K562 (cell line): ENCODE measurements at regions not wholly inside any gene's neighbourhood (a gene's known extent, or its start where the extent isn't known, plus 50 kb on each side); places are given as distances from the start of the nearest gene placed in this dataset.

Experiments
- ATAC-seq: fragments of 200-7000 bp; cut with Tn5 transposase; 3 replicates; pipeline ENCODE4 v1.9.1; 2020; ENCODE audit warnings: moderate library complexity
- BruUV-seq: library from RNA; stranded (reverse); fragments of 400-500 nt; replicated peaks from 2 replicates; lab custom pipeline; 2021; lab: Mats Ljungman, UMichigan
- CTCF ChIA-PET: fragments of 300-600 bp; formaldehyde crosslinking; extraction: SDS; loops from one replicate; lab custom pipeline; 2021; ENCODE audit warnings: low intra/inter-chr PET ratio; lab: Yijun Ruan, JAX
- POLR2A ChIA-PET: fragments of 300-600, 350-650 bp; sonication (Branson Sonifier 250); formaldehyde crosslinking; extraction: SDS; loops from one replicate; lab custom pipeline; 2021; ENCODE audit warnings: antibody characterized with exemption, inconsistent platforms; lab: Yijun Ruan, JAX
- DNase-seq, 4 experiments: peaks; one replicate each; pipeline versions ENCODE4 v3.0.0 to v3.0.0-alpha.2; 2011 to 2018; ENCODE audit warnings: low spot score in 3 of 4, mixed read lengths in 3 of 4; ENCODE audit errors: extremely low read depth in 1 of 4
- FAIRE-seq: peaks from 2 replicates; lab custom pipeline; 2011; peaks lifted over from hg19 to GRCh38; lab: Jason Lieb, UNC
- H2AFZ ChIP-seq: 2 replicates; pipeline ENCODE4 v1.6.0; 2011; ENCODE audit warnings: low read depth, low read length, control low read depth, inconsistent platforms
- H3K27ac ChIP-seq: fragments of 200-600 bp; 3 replicates; pipeline ENCODE4 v1.8.0; 2011; ENCODE audit warnings: low read depth, mild to moderate bottlenecking, control low read depth, inconsistent platforms, low read length, moderate library complexity, mixed read lengths; ENCODE audit errors: extremely low read depth
- H3K27me3 ChIP-seq, 2 experiments: fragments of 300-600 bp in 1 of 2; 2 replicates in 1 of 2; 3 replicates in 1 of 2; pipeline versions ENCODE4 v1.6.0 to v1.8.0; 2011; ENCODE audit warnings: inconsistent platforms in 2 of 2, low read length in 2 of 2, mild to moderate bottlenecking in 1 of 2, mixed read lengths in 1 of 2, moderate library complexity in 1 of 2; ENCODE audit not compliant: control insufficient read depth in 2 of 2, insufficient read depth in 2 of 2
- H3K36me3 ChIP-seq: fragments of 300-600 bp; 3 replicates; pipeline ENCODE4 v1.8.0; 2011; ENCODE audit warnings: mild to moderate bottlenecking, low read length, inconsistent platforms; ENCODE audit not compliant: control insufficient read depth, insufficient read depth
- H3K4me1 ChIP-seq, 2 experiments: fragments of 200-600 bp in 1 of 2; replicated peaks in 1 of 2; 2 replicates in 1 of 2; 3 replicates in 1 of 2; pipeline versions ENCODE4 v1.5.1 to v1.8.0; 2011; ENCODE audit warnings: inconsistent platforms in 2 of 2, low read length in 2 of 2, mild to moderate bottlenecking in 1 of 2, mixed read lengths in 1 of 2, moderate library complexity in 1 of 2; ENCODE audit not compliant: control insufficient read depth in 2 of 2, insufficient read depth in 2 of 2
- H3K4me2 ChIP-seq: 2 replicates; pipeline ENCODE4 v1.6.1; 2011; ENCODE audit warnings: low read length, control low read depth, inconsistent platforms, mixed read lengths; ENCODE audit not compliant: insufficient read depth
- H3K4me3 ChIP-seq: fragments of 200-600 bp; sonication (generic), shearing (Covaris generic); 2 replicates; pipeline ENCODE4 v1.5.1; 2016; ENCODE audit warnings: control low read depth, inconsistent platforms
- H3K79me2 ChIP-seq: fragments of 200-600 bp; 3 replicates; pipeline ENCODE4 v1.8.0; 2011; ENCODE audit warnings: low read length, inconsistent platforms; ENCODE audit not compliant: control insufficient read depth, insufficient read depth
- H3K9ac ChIP-seq, 2 experiments: 2 replicates each; pipeline versions ENCODE4 v1.6.0 to v1.6.1; 2011; ENCODE audit warnings: low read depth in 2 of 2, low read length in 2 of 2, control low read depth in 1 of 2, inconsistent platforms in 1 of 2, mild to moderate bottlenecking in 1 of 2, mixed read lengths in 1 of 2; ENCODE audit not compliant: insufficient read depth in 1 of 2
- H3K9me1 ChIP-seq: one replicate; pipeline ENCODE4 v1.6.0; 2011; ENCODE audit warnings: inconsistent platforms, mild to moderate bottlenecking, low read length, moderate library complexity; ENCODE audit not compliant: control insufficient read depth, insufficient read depth
- H3K9me3 ChIP-seq: replicated peaks from 2 replicates; pipeline ENCODE4 v1.5.1; 2011; ENCODE audit warnings: low read depth, low read length, inconsistent platforms; ENCODE audit not compliant: control insufficient read depth, insufficient read depth
- H4K20me1 ChIP-seq: replicated peaks from 2 replicates; pipeline ENCODE4 v1.6.1; 2011; ENCODE audit warnings: low read length, inconsistent platforms, mixed read lengths; ENCODE audit not compliant: control insufficient read depth, insufficient read depth
- BRD9 ChIP-seq: fragments of 450-650 bp; IDR thresholded peaks from 2 replicates; pipeline ENCODE4 v1.6.1; 2018; ENCODE audit warnings: low read depth; ENCODE audit not compliant: partially characterized antibody
- ELF1 ChIP-seq: fragments of 200-800 bp; sonication (Bioruptor generic); IDR thresholded peaks from 2 replicates; pipeline ENCODE4 v1.6.1; 2016; ENCODE audit warnings: missing genetic modification characterization, missing compliant biosample characterization
- KHSRP ChIP-seq: fragments of 450-650 bp; IDR thresholded peaks from 2 replicates; pipeline ENCODE4 v1.6.1; 2017
- MAFF ChIP-seq: IDR thresholded peaks from 2 replicates; pipeline ENCODE4 v1.6.1; 2012; ENCODE audit warnings: low read length, improper control_type of control experiment
- SMAD2 ChIP-seq: fragments of 150-350 bp; IDR thresholded peaks from 2 replicates; pipeline ENCODE4 v1.6.1; 2014; ENCODE audit warnings: low read depth, mild to moderate bottlenecking, low read length
- SRSF9 ChIP-seq: fragments of 200-400 bp; formaldehyde crosslinking; IDR thresholded peaks from 2 replicates; pipeline ENCODE4 v1.6.1; 2017; ENCODE audit warnings: low read depth, low read length, borderline replicate concordance
- XRCC5 ChIP-seq: fragments of 200-400 bp; formaldehyde crosslinking; IDR thresholded peaks from 2 replicates; pipeline ENCODE4 v1.6.1; 2017; ENCODE audit warnings: low read depth, mild to moderate bottlenecking, low read length
- WGBS: fragments of 100-300 bp; shearing (Covaris generic); methylation state at CpG from one replicate; pipeline ENCODE4 v1.1.6; 2016; ENCODE audit warnings: low coverage, mixed read lengths; ENCODE audit not compliant: insufficient coverage; ENCODE audit errors: missing lambda C conversion rate; 5-methylcytosine and 5-hydroxymethylcytosine counted together
- in situ Hi-C: fragments of 300-500 bp; cut with MboI; formaldehyde crosslinking; loops from 4 replicates; pipeline ENCODE4 v1.15.0; 2018; ENCODE audit warnings: inconsistent platforms, mixed read lengths
- intact Hi-C: fragments of 100-400 bp; cut with micrococcal nuclease; formaldehyde crosslinking; loops from 2 replicates; pipeline ENCODE4 v1.14.2; 2022
- TF ChIP-seq, protein P1 (sequence below), 2 experiments: fragments of 450-650 bp in 1 of 2; IDR thresholded peaks; 2 replicates each; pipeline ENCODE4 v1.6.1; 2011 to 2017; ENCODE audit warnings: low read depth in 2 of 2, antibody characterized with exemption in 1 of 2, borderline replicate concordance in 1 of 2, low read length in 1 of 2, mild to moderate bottlenecking in 1 of 2, mixed read lengths in 1 of 2; ENCODE audit not compliant: control insufficient read depth in 1 of 2

DNA sequence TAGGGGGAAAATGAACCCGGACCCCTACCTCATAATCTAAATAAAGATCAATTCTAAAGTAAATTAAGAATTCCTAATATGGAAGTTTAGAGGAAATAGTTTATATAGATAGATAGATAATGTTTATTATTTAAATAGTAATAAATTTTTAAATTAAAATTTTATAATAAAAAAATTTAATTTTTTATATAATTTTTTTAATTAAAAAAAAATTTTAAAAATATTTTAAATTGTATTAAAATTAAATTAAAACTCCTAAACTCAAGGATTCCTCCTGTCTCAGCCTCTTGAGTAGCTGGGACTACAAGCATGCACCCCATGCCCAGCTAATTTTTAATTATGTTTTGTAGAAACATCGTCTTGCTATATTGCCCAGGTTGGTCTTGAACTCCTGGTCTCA lies 186.9 kb upstream of the VRK2 start:
- Histone ChIP-seq H3K79me2 (no peaks in the 10 kb centered on the region), H3K4me1 (no peaks in the 10 kb centered on the region), H3K9me1 (no peaks in the 10 kb centered on the region), H3K27ac (no peak overlapping the region), H2AFZ (no peak overlapping the region), H3K9ac (no peak overlapping the region), H3K36me3 (no peaks in the 10 kb centered on the region), H4K20me1 (no peaks in the 10 kb centered on the region), H3K27me3 (no peaks in the 10 kb centered on the region), H3K9me3 (no peaks in the 10 kb centered on the region), H3K4me2 (no peak overlapping the region), H3K4me3 (no peak overlapping the region)
- FAIRE-seq (no peak), DNase-seq (no peak), ATAC-seq (no peak)
- no peak for TF ChIP-seq XRCC5
- TF ChIP-seq, protein P1, sequence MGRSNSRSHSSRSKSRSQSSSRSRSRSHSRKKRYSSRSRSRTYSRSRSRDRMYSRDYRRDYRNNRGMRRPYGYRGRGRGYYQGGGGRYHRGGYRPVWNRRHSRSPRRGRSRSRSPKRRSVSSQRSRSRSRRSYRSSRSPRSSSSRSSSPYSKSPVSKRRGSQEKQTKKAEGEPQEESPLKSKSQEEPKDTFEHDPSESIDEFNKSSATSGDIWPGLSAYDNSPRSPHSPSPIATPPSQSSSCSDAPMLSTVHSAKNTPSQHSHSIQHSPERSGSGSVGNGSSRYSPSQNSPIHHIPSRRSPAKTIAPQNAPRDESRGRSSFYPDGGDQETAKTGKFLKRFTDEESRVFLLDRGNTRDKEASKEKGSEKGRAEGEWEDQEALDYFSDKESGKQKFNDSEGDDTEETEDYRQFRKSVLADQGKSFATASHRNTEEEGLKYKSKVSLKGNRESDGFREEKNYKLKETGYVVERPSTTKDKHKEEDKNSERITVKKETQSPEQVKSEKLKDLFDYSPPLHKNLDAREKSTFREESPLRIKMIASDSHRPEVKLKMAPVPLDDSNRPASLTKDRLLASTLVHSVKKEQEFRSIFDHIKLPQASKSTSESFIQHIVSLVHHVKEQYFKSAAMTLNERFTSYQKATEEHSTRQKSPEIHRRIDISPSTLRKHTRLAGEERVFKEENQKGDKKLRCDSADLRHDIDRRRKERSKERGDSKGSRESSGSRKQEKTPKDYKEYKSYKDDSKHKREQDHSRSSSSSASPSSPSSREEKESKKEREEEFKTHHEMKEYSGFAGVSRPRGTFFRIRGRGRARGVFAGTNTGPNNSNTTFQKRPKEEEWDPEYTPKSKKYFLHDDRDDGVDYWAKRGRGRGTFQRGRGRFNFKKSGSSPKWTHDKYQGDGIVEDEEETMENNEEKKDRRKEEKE (IDR thresholded peaks at IDR 0.05; ENCODE audit: borderline replicate concordance in 1 of 2, control insufficient read depth in 1 of 2, low read depth in 2 of 2, low read length in 1 of 2), result no peak
- no peak for TF ChIP-seq SMAD2
- no peak for TF ChIP-seq ELF1 (tag)
- TF ChIP-seq MAFF, result no peak
- no peak for TF ChIP-seq SRSF9
- no peak for TF ChIP-seq BRD9
- no peak for TF ChIP-seq KHSRP
- 0% methylated on average over 2 of the region's 2 CpGs for WGBS
- in situ Hi-C loops, result no loop called here
- no TSS peak for BruUV-seq
- ChIA-PET CTCF (no interaction called here), POLR2A (no interaction called here)
- intact Hi-C loops, result no loop called here
